ENCODE measurements at regions not wholly inside any gene's neighbourhood (a gene's known extent, or its start where the extent isn't known, plus 50 kb on each side); places are given as distances from the start of the nearest gene placed in this dataset.

DNA sequence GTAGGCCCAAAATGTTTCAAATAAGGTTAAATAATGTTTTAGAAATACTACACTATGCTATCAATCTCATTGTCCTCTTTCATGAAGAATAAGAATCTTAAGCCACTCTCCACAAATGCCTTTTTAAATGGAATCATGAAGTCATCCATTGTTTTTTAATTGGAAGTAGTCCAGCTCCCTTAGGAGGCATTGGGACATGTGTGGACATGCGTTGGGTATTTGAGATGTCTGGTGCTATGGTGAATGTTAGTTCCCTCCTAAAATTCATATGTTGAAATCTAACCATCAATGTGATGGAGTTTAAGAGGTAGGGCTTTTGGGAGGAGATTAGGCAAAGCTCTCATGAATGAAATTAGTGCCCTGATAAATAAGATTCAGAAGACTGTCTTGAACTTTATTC is 289.0 kb downstream of the C4orf33 start:
- no peak overlapping the region for H3K27ac ChIP-seq (ENCODE audit: extremely low read depth, low read depth, low read length)
- H3K36me3 ChIP-seq (ENCODE audit: control insufficient read depth in 2 of 2, insufficient read depth in 1 of 2, low read length in 2 of 2), result no peaks in the 10 kb centered on the region
- TF ChIP-seq ZNF76 (tag by site-specific recombination; IDR thresholded peaks at IDR 0.05; ENCODE audit: borderline replicate concordance, low read depth) (no peak), GLIS2 (tag by site-specific recombination; IDR thresholded peaks at IDR 0.05) (no peak), ZNF692 (tag by site-specific recombination; IDR thresholded peaks at IDR 0.05) (no peak), ZNF514 (tag by site-specific recombination; IDR thresholded peaks at IDR 0.05) (no peak), ZBTB7A (tag by site-specific recombination; IDR thresholded peaks at IDR 0.05; ENCODE audit: low read depth) (no peak), ZBTB10 (tag by site-specific recombination; IDR thresholded peaks at IDR 0.05) (no peak), GLI4 (tag by site-specific recombination; IDR thresholded peaks at IDR 0.05) (no peak), ZNF645 (tag by site-specific recombination; IDR thresholded peaks at IDR 0.05) (no peak), SP3 (tag by site-specific recombination; IDR thresholded peaks at IDR 0.05) (no peak), ZNF791 (tag by site-specific recombination; IDR thresholded peaks at IDR 0.05) (no peak), ZNF174 (tag by site-specific recombination; IDR thresholded peaks at IDR 0.05) (no peak), ZNF488 (tag by site-specific recombination; IDR thresholded peaks at IDR 0.05) (no peak), ZNF214 (tag by site-specific recombination; IDR thresholded peaks at IDR 0.05; ENCODE audit: borderline replicate concordance) (no peak), TCF7L2 (IDR thresholded peaks at IDR 0.05; ENCODE audit: borderline replicate concordance, low read depth, low read length) (no peak), HOXC10 (CRISPR knock-in tag; IDR thresholded peaks at IDR 0.05) (no peak), ZNF48 (tag by site-specific recombination; IDR thresholded peaks at IDR 0.05) (no peak), ZSCAN30 (tag by site-specific recombination; IDR thresholded peaks at IDR 0.05) (no peak)
- no peaks in the 10 kb centered on the region for H3K4me1 ChIP-seq (ENCODE audit: control insufficient read depth, insufficient read depth, low read length)
- ChIA-PET CTCF (no interaction called here), POLR2A (no interaction called here)
- no peak overlapping the region for H3K4me3 ChIP-seq (ENCODE audit: low read depth, low read length)
- no peaks in the 10 kb centered on the region for H3K9me3 ChIP-seq (ENCODE audit: control insufficient read depth, insufficient read depth, low read depth, low read length)

- TF ChIP-seq ZNF529 (tag by site-specific recombination; IDR thresholded peaks at IDR 0.05; ENCODE audit: insufficient replicate concordance), result no peak
- TF ChIP-seq HOXC10 (CRISPR knock-in tag; IDR thresholded peaks at IDR 0.05), result no peak
- TF ChIP-seq PATZ1 (tag by site-specific recombination; IDR thresholded peaks at IDR 0.05), result no peak
- no peak for TF ChIP-seq ZNF513 (tag by site-specific recombination; IDR thresholded peaks at IDR 0.05)
- TF ChIP-seq ZNF274 (IDR thresholded peaks at IDR 0.05; ENCODE audit: low read length), result no peak
- TF ChIP-seq ZNF274 (tag by site-specific recombination; IDR thresholded peaks at IDR 0.05; ENCODE audit: borderline replicate concordance), result no peak
- TF ChIP-seq SP2 (tag by site-specific recombination; IDR thresholded peaks at IDR 0.05), result no peak
- TF ChIP-seq ZNF112 (tag by site-specific recombination; IDR thresholded peaks at IDR 0.05), result no peak
- ChIA-PET POLR2A (no interaction called here), CTCF (no interaction called here)
- no peaks in the 10 kb centered on the region for H3K4me1 ChIP-seq (ENCODE audit: control insufficient read depth, insufficient read depth, low read length)
- H3K27ac ChIP-seq (ENCODE audit: extremely low read depth, low read depth, low read length), result no peak overlapping the region
- no peaks in the 10 kb centered on the region for H3K9me3 ChIP-seq (ENCODE audit: control insufficient read depth, insufficient read depth, low read depth, low read length)
- H3K4me3 ChIP-seq (ENCODE audit: low read depth, low read length), result no peak overlapping the region
- no peaks in the 10 kb centered on the region for H3K36me3 ChIP-seq (ENCODE audit: control insufficient read depth in 2 of 2, insufficient read depth in 1 of 2, low read length in 2 of 2)
Measured at GRCh38 chr4:129387666-129388065, 291.7 kb downstream of the C4orf33 start.

All from HEK293 (cell line).